BJ (cell line): ENCODE measurements at regions not wholly inside any gene's neighbourhood (a gene's known extent, or its start where the extent isn't known, plus 50 kb on each side); places are given as distances from the start of the nearest gene placed in this dataset.

Experiments
- CTCF ChIA-PET: fragments of 350-600 bp; formaldehyde crosslinking; extraction: SDS; loops from one replicate; lab custom pipeline; 2021; ENCODE audit warnings: antibody characterized with exemption, inconsistent platforms; lab: Yijun Ruan, JAX
- POLR2A ChIA-PET: fragments of 300-600 bp; sonication (Branson Sonifier 250); formaldehyde crosslinking; extraction: SDS; loops from one replicate; lab custom pipeline; 2021; ENCODE audit warnings: antibody characterized with exemption; lab: Charles Lee
- DNase-seq: peaks from one replicate; pipeline ENCODE4 v3.0.0-alpha.2; 2011; ENCODE audit warnings: low read depth
- H3K27me3 ChIP-seq: 2 replicates; pipeline ENCODE4 v1.6.0; 2011; ENCODE audit warnings: low read length; ENCODE audit not compliant: control insufficient read depth, insufficient read depth
- H3K36me3 ChIP-seq: 2 replicates; pipeline ENCODE4 v1.5.1; 2011; ENCODE audit warnings: low read length; ENCODE audit not compliant: control insufficient read depth, insufficient read depth
- H3K4me3 ChIP-seq: 2 replicates; pipeline ENCODE4 v1.5.1; 2011; ENCODE audit warnings: low read depth, mild to moderate bottlenecking, control low read depth, low read length
- CTCF ChIP-seq: IDR thresholded peaks from 2 replicates; pipeline ENCODE4 v1.5.1; 2011; ENCODE audit warnings: low read depth, mild to moderate bottlenecking, control low read depth, inconsistent platforms, low read length, moderate library complexity; ENCODE audit not compliant: insufficient read depth

GRCh38 chr14:85248881-85249635, 280.9 kb upstream of the FLRT2 start:
- ChIA-PET CTCF (interaction anchor here (0.9 to 1.4 kb wide), 3 partner anchors 13 to 151 kb away, joined by 3 to 4 read pairs (median 3); no protein-coding TSS in a partner anchor), POLR2A (no interaction called here)
- no peaks in the 10 kb centered on the region for H3K36me3 ChIP-seq
- no peak for TF ChIP-seq CTCF
- DNase-seq = no peak
- H3K4me3 ChIP-seq = no peak overlapping the region
- no peaks in the 10 kb centered on the region for H3K27me3 ChIP-seq

GRCh38 chr14:85250414-85251189, 279.3 kb upstream of the FLRT2 start:
- TF ChIP-seq CTCF = no peak
- CTCF ChIA-PET = interaction anchor here (1.0 kb wide), 1 partner anchor 10 kb away, joined by 3 read pairs; no protein-coding TSS in a partner anchor
- POLR2A ChIA-PET = no interaction called here
- DNase-seq = no peak
- no peak overlapping the region for H3K4me3 ChIP-seq
- H3K36me3 ChIP-seq = no peaks in the 10 kb centered on the region
- H3K27me3 ChIP-seq = no peaks in the 10 kb centered on the region

- H3K27me3 ChIP-seq = no peaks in the 10 kb centered on the region; the same call in 1 of the 2 replicates
- ChIA-PET CTCF (interaction anchor here (0.9 kb wide), 1 partner anchor 10 kb away, joined by 3 read pairs; no protein-coding TSS in a partner anchor), POLR2A (interaction anchor here (0.7 kb wide), 1 partner anchor 57 kb away, joined by 4 read pairs; no protein-coding TSS in a partner anchor)
- TF ChIP-seq CTCF = no peak
- no peak overlapping the region for H3K4me3 ChIP-seq
- H3K36me3 ChIP-seq = no peaks in the 10 kb centered on the region
- DNase-seq = no peak
Observed at GRCh38 chr14:85252011-85252410, 277.9 kb upstream of the FLRT2 start.

GRCh38 chr14:85254711-85255110, 275.2 kb upstream of the FLRT2 start:
- DNase-seq = no peak
- Histone ChIP-seq H3K36me3 (no peaks in the 10 kb centered on the region), H3K27me3 (no peaks in the 10 kb centered on the region; the same call in 1 of the 2 replicates), H3K4me3 (no peak overlapping the region)
- CTCF ChIA-PET = no interaction called here
- POLR2A ChIA-PET = no interaction called here
- no peak for TF ChIP-seq CTCF

GRCh38 chr14:85257287-85257686, 272.7 kb upstream of the FLRT2 start:
- no peak for DNase-seq

More at GRCh38 chr14:85257287-85257686, 272.7 kb upstream of the FLRT2 start:
- POLR2A ChIA-PET = no interaction called here
- CTCF ChIA-PET = interaction anchor here (0.9 kb wide), 1 partner anchor 11 kb away, joined by 3 read pairs; no protein-coding TSS in a partner anchor
- no peaks in the 10 kb centered on the region for H3K36me3 ChIP-seq
- no peak for TF ChIP-seq CTCF
- H3K27me3 ChIP-seq = no peaks in the 10 kb centered on the region; the same call in 1 of the 2 replicates
- no peak overlapping the region for H3K4me3 ChIP-seq
